GM23248 (cell line): ENCODE measurements at regions not wholly inside any gene's neighbourhood (a gene's known extent, or its start where the extent isn't known, plus 50 kb on each side); places are given as distances from the start of the nearest gene placed in this dataset.

Source experiments
- EZH2 ChIP-seq: fragments of 200-600 bp; sonication (generic); IDR thresholded peaks from 2 replicates; pipeline ENCODE4 v1.6.1; 2018; ENCODE audit warnings: antibody characterized with exemption, mild to moderate bottlenecking; ENCODE audit not compliant: insufficient read depth, poor library complexity, severe bottlenecking
- EZH2phosphoT487 ChIP-seq: fragments of 200-600 bp; sonication (generic); IDR thresholded peaks from 2 replicates; pipeline ENCODE4 v1.6.1; 2018; ENCODE audit warnings: antibody characterized with exemption, moderate library complexity, mild to moderate bottlenecking, low read depth; ENCODE audit not compliant: insufficient read depth

- no peak for TF ChIP-seq EZH2
- TF ChIP-seq EZH2phosphoT487: no peak
Observed at GRCh38 chr3:159910991-159911663, 77.5 kb upstream of the IL12A start.
